Erythroblast (primary cell): ENCODE measurements at regions not wholly inside any gene's neighbourhood (a gene's known extent, or its start where the extent isn't known, plus 50 kb on each side); places are given as distances from the start of the nearest gene placed in this dataset.

Experiments
- DNase-seq, 2 experiments: peaks; one replicate each; lab custom pipeline; 2025; lab: John Stamatoyannopoulos, UW
- GATA1 ChIP-seq: IDR thresholded peaks from 2 replicates; pipeline ENCODE4 v1.6.1; 2011; ENCODE audit warnings: low read depth, mild to moderate bottlenecking, control low read depth, low read length, moderate library complexity
- POLR2A ChIP-seq: IDR thresholded peaks from 2 replicates; pipeline ENCODE4 v1.6.1; 2011; ENCODE audit warnings: mild to moderate bottlenecking, low read length

DNA sequence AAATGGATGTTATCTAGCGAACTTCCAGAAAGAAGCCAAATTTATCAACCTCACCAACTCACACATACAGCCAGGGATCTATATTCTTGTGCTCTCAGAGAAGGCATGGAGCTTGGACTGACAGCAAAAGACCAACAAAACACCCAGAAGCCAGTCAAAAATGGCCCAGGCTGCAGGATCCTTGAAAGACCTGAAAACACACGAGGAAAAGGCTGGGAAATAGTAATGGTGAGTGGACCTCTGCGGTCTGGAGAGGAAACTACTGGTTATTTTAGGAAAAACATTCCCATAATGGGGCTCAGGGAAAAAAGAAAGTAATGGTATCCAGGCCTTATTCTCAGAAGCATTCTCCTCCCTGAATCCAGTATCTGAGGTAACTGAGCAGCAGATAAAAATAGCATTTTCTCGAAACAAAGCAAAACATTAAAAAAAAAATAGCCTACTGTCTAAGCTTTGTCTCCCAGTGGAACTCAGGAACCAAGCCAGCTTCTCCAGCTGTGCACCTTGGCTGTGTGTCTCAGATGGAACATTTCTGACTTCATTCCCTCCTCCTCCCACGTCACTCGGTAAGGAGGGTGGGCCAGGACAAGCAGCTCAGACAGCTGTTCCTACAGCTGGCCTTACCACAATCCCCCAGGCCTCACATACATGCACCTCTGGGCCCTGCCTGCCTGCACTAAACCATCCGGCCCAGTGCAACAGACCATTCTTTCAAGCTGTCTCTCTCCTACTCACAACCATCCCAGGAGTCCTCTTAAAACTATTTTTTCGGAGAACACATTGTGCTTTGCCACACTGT, 249.9 kb downstream of the DAD1 start:
- no peak for TF ChIP-seq POLR2A
- TF ChIP-seq GATA1, result no peak
- no peak for DNase-seq

DNA sequence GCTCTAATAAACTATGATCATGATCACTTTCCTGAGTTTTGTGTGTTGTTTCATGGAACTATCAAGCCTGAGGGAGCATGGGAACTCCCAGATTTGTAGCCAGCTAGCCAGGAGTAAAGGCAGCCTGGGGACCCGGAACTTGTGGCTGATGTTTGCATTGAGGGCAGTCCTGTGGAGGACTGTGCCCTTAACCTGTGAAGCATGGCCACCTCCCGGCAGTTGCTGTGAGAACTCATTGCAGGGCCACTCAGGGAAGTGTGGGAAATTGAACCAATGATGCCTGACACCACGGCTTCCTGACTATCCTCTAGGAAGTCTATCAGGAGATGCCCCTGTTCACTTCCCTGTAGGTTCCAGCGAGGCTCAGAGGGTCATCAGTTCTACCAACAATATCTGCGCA, 250.6 kb downstream of the DAD1 start:
- no peak for DNase-seq
- no peak for TF ChIP-seq GATA1
- TF ChIP-seq POLR2A, result no peak

DNA sequence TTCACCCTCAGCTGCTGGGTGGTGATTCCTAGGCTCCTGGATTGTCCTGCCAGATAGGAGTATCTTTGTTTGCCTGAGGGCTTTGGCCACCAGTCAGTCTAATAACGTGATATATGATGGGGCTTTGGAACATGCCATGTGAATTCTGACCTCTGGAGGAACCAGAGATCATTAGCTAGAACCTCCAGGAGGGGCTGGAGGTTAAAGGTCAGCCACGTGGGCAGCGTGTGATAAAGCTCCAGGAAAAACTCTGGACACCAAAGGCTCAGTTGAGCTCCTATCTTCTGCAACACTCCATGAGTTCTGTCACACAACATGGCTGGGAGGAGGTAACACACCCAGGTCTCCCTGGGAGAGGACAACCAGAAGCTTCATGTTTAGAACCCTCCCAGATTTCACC, 251.1 kb downstream of the DAD1 start:
- no peak for TF ChIP-seq GATA1
- no peak for TF ChIP-seq POLR2A
- no peak for DNase-seq

DNA sequence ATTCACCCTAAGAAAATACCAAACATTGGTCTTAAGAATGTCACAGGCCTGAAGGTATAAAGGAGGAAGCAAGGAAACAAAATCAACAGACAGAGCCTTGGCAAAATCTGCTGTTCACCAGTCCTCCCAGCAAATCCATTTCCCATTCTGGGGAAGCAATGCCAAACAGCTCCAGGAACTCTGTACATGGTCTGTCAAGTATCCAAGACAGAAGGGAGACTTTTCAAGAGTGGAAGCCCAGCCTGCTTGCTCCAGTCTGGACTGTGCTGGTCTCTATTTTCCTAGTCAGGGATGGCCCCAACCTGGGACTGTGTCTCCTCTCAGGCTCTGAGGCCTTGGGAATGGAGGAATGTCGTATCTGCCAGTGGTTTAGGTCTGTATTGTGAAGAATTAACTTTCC, 251.5 kb downstream of the DAD1 start:
- DNase-seq, result no peak

DNA sequence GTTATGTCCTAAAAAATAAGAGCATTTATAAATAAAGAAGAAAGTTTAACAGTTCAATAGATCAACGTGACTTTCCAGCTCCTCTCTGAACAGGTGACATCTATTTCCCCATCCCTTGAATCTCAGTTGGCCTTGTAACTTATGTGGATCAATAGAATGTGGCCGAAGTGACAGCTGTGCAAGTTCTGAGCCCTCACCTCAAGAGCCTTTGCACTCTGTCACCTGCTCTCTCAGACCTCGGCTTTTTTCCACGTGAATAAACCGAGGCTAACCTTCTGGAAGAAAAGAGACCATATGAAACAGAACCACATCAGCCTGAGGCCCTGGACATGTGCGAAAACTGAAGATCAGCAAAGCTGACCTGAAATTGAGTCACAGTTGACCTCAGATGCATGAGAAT, 253.0 kb downstream of the DAD1 start:
- DNase-seq, result no peak
- TF ChIP-seq POLR2A, result no peak
- TF ChIP-seq GATA1, result no peak

More for the DNA sequence above, 251.5 kb downstream of the DAD1 start:
- TF ChIP-seq GATA1 (no peak), POLR2A (no peak)

GRCh38 chr14:22334627-22335026, 254.4 kb downstream of the DAD1 start:
- DNase-seq, result no peak
- no peak for TF ChIP-seq POLR2A

DNA sequence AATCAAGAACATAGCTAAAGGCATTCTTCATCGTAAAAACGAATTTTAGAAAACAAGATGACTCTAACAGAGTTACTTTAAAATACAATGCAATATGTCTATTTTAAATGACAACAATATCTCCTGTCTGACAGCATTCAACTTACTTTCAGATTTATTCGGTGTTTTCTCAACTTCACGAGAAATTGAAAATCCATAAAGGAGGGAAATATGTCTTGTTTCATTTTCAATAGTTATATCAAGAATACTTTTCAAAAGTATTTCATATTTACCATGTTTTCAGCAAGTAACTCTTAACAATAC, 254.8 kb downstream of the DAD1 start:
- TF ChIP-seq POLR2A (no peak), GATA1 (no peak)
- no peak for DNase-seq

DNA sequence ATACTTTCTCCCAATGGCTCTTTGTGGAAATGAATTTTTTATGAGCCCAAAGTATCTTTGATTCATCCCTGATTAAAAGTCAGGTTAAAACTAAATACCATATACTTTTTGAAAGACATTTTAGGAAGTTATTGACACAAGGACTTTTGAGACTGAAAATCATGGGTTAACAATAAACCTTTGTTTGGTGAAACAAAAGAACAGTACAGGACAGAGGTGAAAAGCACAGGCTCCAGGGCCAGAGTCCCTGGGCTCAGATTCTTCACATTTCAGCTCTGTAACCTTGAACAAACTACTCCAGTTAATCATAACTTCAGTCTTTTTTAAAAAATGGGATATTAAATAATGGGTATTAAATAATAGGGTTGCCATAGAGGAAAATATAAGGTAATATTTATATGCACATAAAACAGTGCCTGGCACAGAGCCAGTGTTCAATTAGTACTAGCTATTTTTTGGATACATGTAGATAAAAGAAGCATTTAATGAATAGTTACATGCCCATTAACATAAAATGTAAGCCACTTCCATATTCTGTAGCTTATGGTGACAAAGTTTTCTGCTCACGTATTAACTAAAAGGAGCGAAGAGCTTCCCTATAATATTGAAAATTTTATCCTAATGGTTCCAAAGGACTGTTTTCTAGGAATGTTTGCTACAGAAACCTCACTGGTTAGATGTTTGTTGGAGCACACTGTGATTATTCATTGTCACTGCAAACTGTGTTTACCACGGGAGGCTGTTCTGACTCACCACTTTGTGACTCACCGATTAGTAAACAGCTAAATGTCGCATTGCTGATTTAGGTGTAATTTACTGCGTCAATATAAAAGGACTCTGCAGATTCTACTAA, 255.4 kb downstream of the DAD1 start:
- TF ChIP-seq GATA1 (no peak), POLR2A (no peak)
- DNase-seq, result peak in 1 of 2 experiments; percentile 64

DNA sequence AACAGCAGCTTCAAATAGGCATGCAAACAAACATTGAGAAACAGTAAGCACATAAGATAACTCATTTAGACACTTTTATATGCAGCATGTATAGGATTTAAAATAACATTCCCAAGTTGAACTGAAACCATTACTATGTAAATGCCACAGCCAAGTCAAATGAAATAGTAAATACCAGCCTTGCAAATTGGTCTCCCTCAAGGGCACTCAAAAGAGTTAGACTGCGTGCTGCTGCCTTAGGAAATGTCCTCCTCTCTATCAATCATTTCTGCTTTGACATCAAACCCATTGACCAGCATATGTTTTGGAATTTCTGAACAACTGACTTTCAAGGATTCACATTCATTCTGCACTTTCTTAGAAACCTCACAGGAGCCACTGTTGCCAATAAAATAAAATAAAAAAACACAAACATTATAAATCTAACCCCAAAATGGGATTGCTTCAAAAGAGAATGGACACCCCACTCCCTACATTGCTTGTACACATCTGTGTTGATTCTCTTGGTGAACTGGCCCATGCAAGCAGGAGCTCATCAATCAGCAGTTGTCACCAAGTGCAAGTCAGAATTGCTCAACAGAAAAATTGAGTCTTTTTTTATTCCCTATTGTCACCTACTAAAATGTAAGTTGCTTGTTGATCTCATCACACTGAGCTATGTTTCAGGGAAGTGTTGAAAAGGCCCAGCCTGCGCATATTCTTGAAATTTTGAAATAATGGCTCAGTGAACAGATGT, 256.2 kb downstream of the DAD1 start:
- peak in 1 of 2 experiments; percentile 7 for DNase-seq
- TF ChIP-seq GATA1 (no peak), POLR2A (no peak)

DNA sequence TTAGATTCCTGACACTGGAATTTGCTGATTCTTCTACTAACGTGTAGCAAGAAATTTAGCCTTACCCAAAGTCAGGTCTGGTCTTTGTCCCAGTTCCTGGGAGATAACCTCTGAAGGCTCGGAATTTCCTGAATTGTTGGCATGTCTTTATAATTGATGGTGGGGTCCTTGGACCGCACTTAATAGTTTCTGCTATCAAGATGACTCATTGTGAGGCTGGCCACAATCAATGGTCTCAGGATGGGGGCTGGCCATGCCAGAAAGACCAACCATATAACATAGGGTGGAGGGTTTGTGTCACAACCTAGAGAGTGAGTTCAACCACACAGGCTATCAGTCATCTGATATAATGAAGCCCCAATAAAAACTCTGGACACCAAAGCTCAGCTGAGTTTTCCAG, 259.7 kb downstream of the DAD1 start:
- no peak for DNase-seq
- no peak for TF ChIP-seq POLR2A
- no peak for TF ChIP-seq GATA1

GRCh38 chr14:22325676-22326400, 263.2 kb downstream of the DAD1 start:
- TF ChIP-seq GATA1, result no peak
- no peak for TF ChIP-seq POLR2A

GRCh38 chr14:22320362-22320750, 268.7 kb downstream of the DAD1 start:
- DNase-seq, result no peak
- TF ChIP-seq POLR2A (no peak), GATA1 (no peak)

More at GRCh38 chr14:22325676-22326400, 263.2 kb downstream of the DAD1 start:
- DNase-seq, result no peak
